GM23338 (cell line): ENCODE measurements at regions not wholly inside any gene's neighbourhood (a gene's known extent, or its start where the extent isn't known, plus 50 kb on each side); places are given as distances from the start of the nearest gene placed in this dataset.

ENCODE experiments used
- ATAC-seq: fragments of 200-7000 bp; cut with Tn5 transposase; 3 replicates; pipeline ENCODE4 v1.9.1; 2020
- DNase-seq: peaks from one replicate; pipeline ENCODE4 v3.0.0-alpha.2; 2015; ENCODE audit warnings: low spot score
- H2AFZ ChIP-seq: fragments of 200-600 bp; sonication (generic); 2 replicates; pipeline ENCODE4 v1.8.0; 2016; ENCODE audit warnings: antibody characterized with exemption, mild to moderate bottlenecking, moderate library complexity
- H3F3A ChIP-seq: fragments of 200-600 bp; sonication (generic); replicated peaks from 2 replicates; pipeline ENCODE4 v1.8.0; 2017; ENCODE audit warnings: antibody characterized with exemption, mixed run types, low read depth
- H3K27ac ChIP-seq: fragments of 200-600 bp; sonication (generic); 2 replicates; pipeline ENCODE4 v1.6.1; 2016; ENCODE audit warnings: low read depth
- H3K27me3 ChIP-seq: fragments of 200-600 bp; sonication (generic); 2 replicates; pipeline ENCODE4 v1.8.0; 2016; ENCODE audit warnings: mild to moderate bottlenecking, mixed run types, moderate library complexity; ENCODE audit not compliant: insufficient read depth
- H3K36me3 ChIP-seq: fragments of 200-600 bp; sonication (generic); 2 replicates; pipeline ENCODE4 v1.8.0; 2016; ENCODE audit warnings: mild to moderate bottlenecking; ENCODE audit not compliant: insufficient read depth
- H3K4me1 ChIP-seq: fragments of 200-600 bp; sonication (generic); 2 replicates; pipeline ENCODE4 v1.8.0; 2016; ENCODE audit warnings: mild to moderate bottlenecking, moderate library complexity; ENCODE audit not compliant: insufficient read depth
- H3K4me2 ChIP-seq: fragments of 200-600 bp; sonication (generic); 2 replicates; pipeline ENCODE4 v1.7.1; 2017; ENCODE audit warnings: mixed run types
- H3K4me3 ChIP-seq: fragments of 200-600 bp; sonication (generic); 2 replicates; pipeline ENCODE4 v1.6.1; 2016; ENCODE audit warnings: mixed run types
- H3K79me2 ChIP-seq: fragments of 200-600 bp; sonication (generic); replicated peaks from 2 replicates; pipeline ENCODE4 v1.8.0; 2017; ENCODE audit warnings: mild to moderate bottlenecking; ENCODE audit not compliant: insufficient read depth
- H3K9me2 ChIP-seq: fragments of 200-600 bp; sonication (generic); 2 replicates; pipeline ENCODE4 v1.8.0; 2017; ENCODE audit not compliant: insufficient read depth
- H4K20me1 ChIP-seq: fragments of 200-600 bp; sonication (generic); replicated peaks from 2 replicates; pipeline ENCODE4 v1.8.0; 2017; ENCODE audit warnings: mild to moderate bottlenecking; ENCODE audit not compliant: insufficient read depth
- H3K27ac Mint-ChIP-seq: 2 replicates; pipeline ENCODE4 v1.8.0; 2020; ENCODE audit warnings: inconsistent platforms, mild to moderate bottlenecking, moderate library complexity, mixed read lengths
- H3K27me3 Mint-ChIP-seq: 3 replicates; pipeline ENCODE4 v1.8.0; 2022; ENCODE audit warnings: low read depth, mild to moderate bottlenecking, moderate library complexity, mixed read lengths, inconsistent platforms; ENCODE audit not compliant: insufficient read depth, poor library complexity
- H3K36me3 Mint-ChIP-seq: 3 replicates; pipeline ENCODE4 v1.8.0; 2021; ENCODE audit warnings: low read depth, mild to moderate bottlenecking, inconsistent platforms, moderate library complexity, mixed read lengths
- H3K4me1 Mint-ChIP-seq: 3 replicates; pipeline ENCODE4 v1.8.0; 2020; ENCODE audit warnings: mild to moderate bottlenecking, inconsistent platforms, mixed read lengths
- H3K4me3 Mint-ChIP-seq: 3 replicates; pipeline ENCODE4 v1.8.0; 2021; ENCODE audit warnings: moderate library complexity, mild to moderate bottlenecking, inconsistent platforms, mixed read lengths
- H3K9me3 Mint-ChIP-seq: 3 replicates; pipeline ENCODE4 v1.8.0; 2020; ENCODE audit warnings: moderate library complexity, mild to moderate bottlenecking, inconsistent platforms, mixed read lengths
- CREB1 ChIP-seq: fragments of 250-450 bp; sonication (Bioruptor Pico); IDR thresholded peaks from 2 replicates; pipeline ENCODE4 v1.5.0; 2020; ENCODE audit warnings: low read depth, mild to moderate bottlenecking, moderate library complexity
- EZH2 ChIP-seq: fragments of 200-600 bp; sonication (generic); IDR thresholded peaks from one replicate; pipeline ENCODE4 v1.8.0; 2017; ENCODE audit warnings: antibody characterized with exemption, mild to moderate bottlenecking, low read depth; ENCODE audit not compliant: unreplicated experiment
- EZH2phosphoT487 ChIP-seq: fragments of 200-600 bp; sonication (generic); IDR thresholded peaks from one replicate; pipeline ENCODE4 v1.8.1; 2018; ENCODE audit warnings: antibody characterized with exemption; ENCODE audit not compliant: unreplicated experiment
- JUNB ChIP-seq: IDR thresholded peaks from one replicate; pipeline ENCODE4 v1.6.1; 2016; ENCODE audit warnings: antibody characterized with exemption; ENCODE audit not compliant: unreplicated experiment
- NANOG ChIP-seq: IDR thresholded peaks from 2 replicates; pipeline ENCODE4 v1.6.1; 2016; ENCODE audit warnings: antibody characterized with exemption, borderline replicate concordance
- POLR2AphosphoS5 ChIP-seq: IDR thresholded peaks from 2 replicates; pipeline ENCODE4 v1.6.1; 2016; ENCODE audit warnings: antibody characterized with exemption, low read depth
- STAT1 ChIP-seq: IDR thresholded peaks from one replicate; pipeline ENCODE4 v1.6.1; 2016; ENCODE audit warnings: antibody characterized with exemption; ENCODE audit not compliant: unreplicated experiment
- ZNF114 ChIP-seq: fragments of 250-450 bp; sonication (Bioruptor Pico); IDR thresholded peaks from 2 replicates; pipeline ENCODE4 v1.5.0; 2020; ENCODE audit warnings: mild to moderate bottlenecking, moderate library complexity
- ZNF331 ChIP-seq: fragments of 250-450 bp; sonication (Bioruptor Pico); IDR thresholded peaks from 2 replicates; pipeline ENCODE4 v1.5.0; 2020; ENCODE audit warnings: low read depth, mild to moderate bottlenecking, moderate library complexity
- ZNF462 ChIP-seq: fragments of 250-450 bp; sonication (Bioruptor Pico); IDR thresholded peaks from 2 replicates; pipeline ENCODE4 v1.5.0; 2020; ENCODE audit warnings: mild to moderate bottlenecking, moderate library complexity
- TF ChIP-seq, protein P1 (sequence below), 2 experiments: fragments of 200-600 bp in 1 of 2; sonication (generic) in 1 of 2; conservative IDR thresholded peaks; 2 replicates each; pipeline versions ENCODE4 v1.5.1 to v1.6.1; 2016 to 2017; ENCODE audit warnings: antibody characterized with exemption in 2 of 2, low read depth in 2 of 2, mild to moderate bottlenecking in 2 of 2, moderate library complexity in 1 of 2
- TF ChIP-seq, protein P2 (sequence below): IDR thresholded peaks from 2 replicates; pipeline ENCODE4 v1.6.1; 2016; ENCODE audit warnings: antibody characterized with exemption
- TF ChIP-seq, protein P3 (sequence below): IDR thresholded peaks from one replicate; pipeline ENCODE4 v1.6.1; 2018; ENCODE audit warnings: antibody characterized with exemption; ENCODE audit not compliant: unreplicated experiment

DNA sequence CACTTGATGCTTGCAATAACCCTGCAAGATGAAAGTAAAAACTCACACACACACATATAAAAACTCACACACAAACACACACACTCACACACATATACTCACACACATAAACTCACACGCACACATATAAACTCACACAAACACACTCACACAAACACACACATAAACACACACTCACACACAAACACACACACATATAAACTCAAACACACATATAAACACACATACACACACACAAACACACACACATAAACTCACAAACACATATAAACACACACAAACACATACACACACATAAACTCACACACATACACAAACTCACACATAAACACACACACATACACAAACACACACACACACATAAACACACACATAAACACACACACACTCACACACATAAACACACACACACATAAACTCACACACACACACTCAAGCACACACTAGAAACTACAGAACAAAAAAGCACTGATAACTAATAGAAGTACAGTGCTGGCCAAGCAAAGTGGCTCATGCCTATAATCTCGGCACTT is 117.7 kb upstream of the TEKT4 start:
- no peaks in the 10 kb centered on the region for H3K4me1 ChIP-seq

More for the DNA sequence above, 117.7 kb upstream of the TEKT4 start:
- ATAC-seq (no peak), DNase-seq (no peak)
- no peak overlapping the region for H2AFZ ChIP-seq
- no peaks in the 10 kb centered on the region; the same call in 2 of the 3 replicates for H3K9me3 Mint-ChIP-seq
- no peaks in the 10 kb centered on the region for H3K36me3 ChIP-seq
- TF ChIP-seq, protein P1, sequence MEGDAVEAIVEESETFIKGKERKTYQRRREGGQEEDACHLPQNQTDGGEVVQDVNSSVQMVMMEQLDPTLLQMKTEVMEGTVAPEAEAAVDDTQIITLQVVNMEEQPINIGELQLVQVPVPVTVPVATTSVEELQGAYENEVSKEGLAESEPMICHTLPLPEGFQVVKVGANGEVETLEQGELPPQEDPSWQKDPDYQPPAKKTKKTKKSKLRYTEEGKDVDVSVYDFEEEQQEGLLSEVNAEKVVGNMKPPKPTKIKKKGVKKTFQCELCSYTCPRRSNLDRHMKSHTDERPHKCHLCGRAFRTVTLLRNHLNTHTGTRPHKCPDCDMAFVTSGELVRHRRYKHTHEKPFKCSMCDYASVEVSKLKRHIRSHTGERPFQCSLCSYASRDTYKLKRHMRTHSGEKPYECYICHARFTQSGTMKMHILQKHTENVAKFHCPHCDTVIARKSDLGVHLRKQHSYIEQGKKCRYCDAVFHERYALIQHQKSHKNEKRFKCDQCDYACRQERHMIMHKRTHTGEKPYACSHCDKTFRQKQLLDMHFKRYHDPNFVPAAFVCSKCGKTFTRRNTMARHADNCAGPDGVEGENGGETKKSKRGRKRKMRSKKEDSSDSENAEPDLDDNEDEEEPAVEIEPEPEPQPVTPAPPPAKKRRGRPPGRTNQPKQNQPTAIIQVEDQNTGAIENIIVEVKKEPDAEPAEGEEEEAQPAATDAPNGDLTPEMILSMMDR (conservative IDR thresholded peaks at IDR 0.05; ENCODE audit: low read depth in 2 of 2) = no peak
- TF ChIP-seq JUNB = no peak
- no peak for TF ChIP-seq ZNF331 (CRISPR knock-in tag)
- no peak for TF ChIP-seq ZNF462 (CRISPR knock-in tag)
- TF ChIP-seq, protein P2, sequence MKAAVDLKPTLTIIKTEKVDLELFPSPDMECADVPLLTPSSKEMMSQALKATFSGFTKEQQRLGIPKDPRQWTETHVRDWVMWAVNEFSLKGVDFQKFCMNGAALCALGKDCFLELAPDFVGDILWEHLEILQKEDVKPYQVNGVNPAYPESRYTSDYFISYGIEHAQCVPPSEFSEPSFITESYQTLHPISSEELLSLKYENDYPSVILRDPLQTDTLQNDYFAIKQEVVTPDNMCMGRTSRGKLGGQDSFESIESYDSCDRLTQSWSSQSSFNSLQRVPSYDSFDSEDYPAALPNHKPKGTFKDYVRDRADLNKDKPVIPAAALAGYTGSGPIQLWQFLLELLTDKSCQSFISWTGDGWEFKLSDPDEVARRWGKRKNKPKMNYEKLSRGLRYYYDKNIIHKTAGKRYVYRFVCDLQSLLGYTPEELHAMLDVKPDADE = no peak
- no peak for TF ChIP-seq POLR2AphosphoS5
- no peak for TF ChIP-seq EZH2
- TF ChIP-seq STAT1 = no peak
- TF ChIP-seq NANOG = no peak
- TF ChIP-seq EZH2phosphoT487 = no peak
- no peak for TF ChIP-seq CREB1
- TF ChIP-seq ZNF114 (CRISPR knock-in tag) = no peak
- TF ChIP-seq, protein P3, sequence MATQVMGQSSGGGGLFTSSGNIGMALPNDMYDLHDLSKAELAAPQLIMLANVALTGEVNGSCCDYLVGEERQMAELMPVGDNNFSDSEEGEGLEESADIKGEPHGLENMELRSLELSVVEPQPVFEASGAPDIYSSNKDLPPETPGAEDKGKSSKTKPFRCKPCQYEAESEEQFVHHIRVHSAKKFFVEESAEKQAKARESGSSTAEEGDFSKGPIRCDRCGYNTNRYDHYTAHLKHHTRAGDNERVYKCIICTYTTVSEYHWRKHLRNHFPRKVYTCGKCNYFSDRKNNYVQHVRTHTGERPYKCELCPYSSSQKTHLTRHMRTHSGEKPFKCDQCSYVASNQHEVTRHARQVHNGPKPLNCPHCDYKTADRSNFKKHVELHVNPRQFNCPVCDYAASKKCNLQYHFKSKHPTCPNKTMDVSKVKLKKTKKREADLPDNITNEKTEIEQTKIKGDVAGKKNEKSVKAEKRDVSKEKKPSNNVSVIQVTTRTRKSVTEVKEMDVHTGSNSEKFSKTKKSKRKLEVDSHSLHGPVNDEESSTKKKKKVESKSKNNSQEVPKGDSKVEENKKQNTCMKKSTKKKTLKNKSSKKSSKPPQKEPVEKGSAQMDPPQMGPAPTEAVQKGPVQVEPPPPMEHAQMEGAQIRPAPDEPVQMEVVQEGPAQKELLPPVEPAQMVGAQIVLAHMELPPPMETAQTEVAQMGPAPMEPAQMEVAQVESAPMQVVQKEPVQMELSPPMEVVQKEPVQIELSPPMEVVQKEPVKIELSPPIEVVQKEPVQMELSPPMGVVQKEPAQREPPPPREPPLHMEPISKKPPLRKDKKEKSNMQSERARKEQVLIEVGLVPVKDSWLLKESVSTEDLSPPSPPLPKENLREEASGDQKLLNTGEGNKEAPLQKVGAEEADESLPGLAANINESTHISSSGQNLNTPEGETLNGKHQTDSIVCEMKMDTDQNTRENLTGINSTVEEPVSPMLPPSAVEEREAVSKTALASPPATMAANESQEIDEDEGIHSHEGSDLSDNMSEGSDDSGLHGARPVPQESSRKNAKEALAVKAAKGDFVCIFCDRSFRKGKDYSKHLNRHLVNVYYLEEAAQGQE = no peak
- no peak overlapping the region for H3K4me3 Mint-ChIP-seq
- H3K27me3 Mint-ChIP-seq = peaks cover 40% of the 10 kb centered on the region
- H4K20me1 ChIP-seq = no peaks in the 10 kb centered on the region
- H3K79me2 ChIP-seq = no peaks in the 10 kb centered on the region
- no peak overlapping the region for H3K4me3 ChIP-seq
- no peaks in the 10 kb centered on the region for H3K4me1 Mint-ChIP-seq
- H3F3A ChIP-seq = no peaks in the 10 kb centered on the region
- H3K9me2 ChIP-seq = no peaks in the 10 kb centered on the region
- no peak overlapping the region for H3K4me2 ChIP-seq
- peaks cover 29% of the 10 kb centered on the region for H3K27me3 ChIP-seq
- H3K27ac Mint-ChIP-seq = no peak overlapping the region
- H3K27ac ChIP-seq = no peak overlapping the region
- no peaks in the 10 kb centered on the region for H3K36me3 Mint-ChIP-seq
